Activated CD8-positive, alpha-beta T cell treated with anti-CD3 and anti-CD28 coated beads, Interleukin-2, amount 10 ng/mL, durations not matched to agents 7 days and 5 days (primary cell): ENCODE measurements at regions not wholly inside any gene's neighbourhood (a gene's known extent, or its start where the extent isn't known, plus 50 kb on each side); places are given as distances from the start of the nearest gene placed in this dataset.

Experiments
- ATAC-seq: fragments of 150-1000 bp; cut with Tn5 transposase; one replicate; pipeline ENCODE4 v1.10.0; 2021; ENCODE audit warnings: moderate library complexity
- CTCF ChIA-PET: fragments of 350-600 bp; sonication (Branson Sonifier 250); formaldehyde crosslinking; loops from one replicate; lab custom pipeline; 2021; ENCODE audit warnings: antibody characterized with exemption; lab: Charles Lee
- POLR2A ChIA-PET: fragments of 350-600 bp; sonication (Branson Sonifier 250); formaldehyde crosslinking; loops from one replicate; lab custom pipeline; 2021; ENCODE audit warnings: antibody characterized with exemption; lab: Charles Lee
- DNase-seq: peaks from one replicate; pipeline ENCODE4 v3.0.0-alpha.2; 2020
- H3K27ac Mint-ChIP-seq: one replicate; pipeline ENCODE4 v1.8.0; 2021; ENCODE audit warnings: mild to moderate bottlenecking, mixed read lengths
- H3K27me3 Mint-ChIP-seq: one replicate; pipeline ENCODE4 v1.8.0; 2021; ENCODE audit warnings: low read depth, mixed read lengths
- H3K36me3 Mint-ChIP-seq: one replicate; pipeline ENCODE4 v1.8.0; 2021; ENCODE audit warnings: low read depth, mixed read lengths
- H3K4me1 Mint-ChIP-seq: one replicate; pipeline ENCODE4 v1.8.0; 2021; ENCODE audit warnings: low read depth, mixed read lengths
- H3K4me3 Mint-ChIP-seq: one replicate; pipeline ENCODE4 v1.8.0; 2021; ENCODE audit warnings: mild to moderate bottlenecking, mixed read lengths
- H3K9me3 Mint-ChIP-seq: one replicate; pipeline ENCODE4 v1.8.0; 2022; ENCODE audit warnings: mixed read lengths; ENCODE audit not compliant: insufficient read depth

DNA sequence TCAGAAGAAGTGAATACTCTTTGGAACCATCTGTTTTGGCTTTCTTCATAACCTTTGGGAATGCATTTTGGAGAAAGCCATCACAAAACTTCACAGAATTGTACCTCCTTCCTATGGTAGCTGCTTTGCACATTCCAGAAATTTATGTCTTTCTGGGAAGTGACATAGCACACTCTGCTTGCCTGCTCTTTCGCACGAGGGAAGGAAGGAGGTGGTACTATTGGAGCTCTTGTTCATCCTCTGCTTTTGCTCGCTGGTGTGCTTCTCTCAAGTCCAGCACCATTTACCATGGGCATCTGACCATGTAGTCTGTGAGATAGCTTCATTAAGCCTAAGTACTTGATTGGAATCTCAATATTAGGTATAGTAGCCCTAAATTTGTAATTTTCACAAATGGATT, 473.3 kb upstream of the SLC35B3 start:
- POLR2A ChIA-PET, result no interaction called here
- ATAC-seq (no peak), DNase-seq (no peak)
- Mint-ChIP-seq H3K36me3 (no peaks in the 10 kb centered on the region), H3K9me3 (no peaks in the 10 kb centered on the region), H3K27me3 (no peaks in the 10 kb centered on the region), H3K27ac (no peak overlapping the region), H3K4me3 (no peak overlapping the region), H3K4me1 (no peaks in the 10 kb centered on the region)
- CTCF ChIA-PET, result no interaction called here

DNA sequence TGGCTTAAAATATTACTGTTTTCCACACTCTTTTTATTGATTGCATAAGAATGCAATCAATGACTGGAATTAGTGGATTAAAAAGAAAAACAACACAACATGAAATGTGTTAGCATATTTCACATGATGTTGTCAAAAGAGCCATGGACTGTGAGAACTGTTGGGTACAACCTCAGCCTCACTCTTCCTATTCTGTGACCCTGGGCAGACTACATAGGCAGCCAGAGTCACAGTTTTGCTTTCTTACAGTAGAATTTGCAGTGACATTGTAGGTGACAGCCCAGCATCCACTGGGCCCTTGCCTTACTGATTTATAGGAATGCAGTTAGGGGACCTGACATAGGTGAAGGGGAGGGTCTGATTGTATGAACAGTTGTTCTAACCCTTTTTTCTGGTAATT, 471.4 kb upstream of the SLC35B3 start:
- ATAC-seq, result no peak
- no peaks in the 10 kb centered on the region for H3K9me3 Mint-ChIP-seq
- no peak for DNase-seq
- H3K27me3 Mint-ChIP-seq, result no peaks in the 10 kb centered on the region
- H3K27ac Mint-ChIP-seq, result no peak overlapping the region
- no peak overlapping the region for H3K4me3 Mint-ChIP-seq
- no peaks in the 10 kb centered on the region for H3K4me1 Mint-ChIP-seq
- no peaks in the 10 kb centered on the region for H3K36me3 Mint-ChIP-seq
- ChIA-PET CTCF (no interaction called here), POLR2A (no interaction called here)

DNA sequence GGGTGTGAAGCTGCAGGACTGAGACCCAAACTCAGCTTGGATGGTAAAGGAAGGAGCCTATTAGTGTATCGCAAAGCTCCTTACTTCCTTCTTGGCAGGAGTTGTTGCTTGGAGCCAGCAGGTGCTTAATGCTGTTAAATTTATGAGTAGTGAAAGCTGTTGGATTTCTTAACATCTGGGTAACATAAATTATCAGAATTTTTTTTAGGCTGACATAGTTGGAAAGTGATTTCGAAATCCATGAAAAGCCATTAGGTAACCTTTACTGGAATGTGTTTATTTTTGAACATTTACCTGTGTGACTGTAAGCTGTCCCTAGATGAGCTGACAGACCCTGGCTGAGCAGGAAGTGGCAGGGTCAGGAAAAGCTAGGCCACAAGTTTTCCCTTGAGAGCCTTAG, 470.4 kb upstream of the SLC35B3 start:
- Mint-ChIP-seq H3K36me3 (no peaks in the 10 kb centered on the region), H3K4me1 (no peaks in the 10 kb centered on the region), H3K27me3 (no peaks in the 10 kb centered on the region), H3K9me3 (no peaks in the 10 kb centered on the region), H3K4me3 (no peak overlapping the region), H3K27ac (no peak overlapping the region)
- ChIA-PET POLR2A (interaction anchor here (0.6 kb wide), 1 partner anchor 30 kb away, joined by 3 read pairs; no protein-coding TSS in a partner anchor), CTCF (no interaction called here)
- DNase-seq (no peak), ATAC-seq (no peak)

DNA sequence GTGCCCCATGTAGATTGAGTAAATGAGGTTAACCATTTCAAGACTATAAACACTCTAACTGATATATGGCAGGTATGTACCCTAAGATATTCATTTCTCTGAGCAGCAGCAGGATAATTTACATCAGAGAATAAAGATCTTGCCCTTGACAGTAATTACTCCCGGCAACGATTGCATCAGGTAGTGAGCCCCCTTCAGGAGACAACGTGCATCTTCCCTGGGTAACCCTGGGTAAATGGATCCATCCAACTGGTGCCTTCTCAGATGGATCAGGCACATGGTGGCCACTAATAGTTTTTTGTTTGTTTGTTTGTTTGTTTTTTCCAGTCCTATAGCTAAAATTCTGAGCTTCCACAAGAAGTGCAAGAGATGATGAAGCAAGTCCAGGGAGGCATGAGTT, 469.4 kb upstream of the SLC35B3 start:
- ATAC-seq (no peak), DNase-seq (no peak)
- Mint-ChIP-seq H3K4me1 (no peaks in the 10 kb centered on the region), H3K4me3 (no peak overlapping the region), H3K27me3 (no peaks in the 10 kb centered on the region), H3K36me3 (no peaks in the 10 kb centered on the region), H3K27ac (no peak overlapping the region), H3K9me3 (no peaks in the 10 kb centered on the region)
- CTCF ChIA-PET, result no interaction called here
- POLR2A ChIA-PET, result no interaction called here

DNA sequence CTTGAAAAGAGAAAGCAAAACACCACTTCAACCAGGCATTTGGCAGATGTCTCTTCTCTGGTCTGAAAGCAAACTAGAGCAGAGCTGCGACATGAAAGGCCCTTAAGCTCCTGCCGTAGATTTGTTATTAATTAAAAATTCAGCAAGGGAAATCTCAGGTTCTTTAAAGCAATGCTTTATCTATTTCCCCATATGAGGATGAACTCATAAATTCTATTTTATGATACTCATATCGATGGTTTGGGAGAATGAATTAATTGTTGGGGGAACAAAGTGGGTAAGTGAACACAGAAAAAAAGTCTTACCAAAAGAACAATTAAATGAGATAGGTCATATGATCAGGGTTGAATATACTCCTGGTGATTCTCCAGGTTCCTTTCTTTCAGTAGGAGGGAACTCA, 464.7 kb upstream of the SLC35B3 start:
- Mint-ChIP-seq H3K9me3 (no peaks in the 10 kb centered on the region), H3K36me3 (no peaks in the 10 kb centered on the region), H3K4me3 (no peak overlapping the region), H3K27ac (no peak overlapping the region), H3K27me3 (no peaks in the 10 kb centered on the region), H3K4me1 (no peaks in the 10 kb centered on the region)
- DNase-seq (no peak), ATAC-seq (no peak)
- POLR2A ChIA-PET, result no interaction called here
- CTCF ChIA-PET, result no interaction called here

DNA sequence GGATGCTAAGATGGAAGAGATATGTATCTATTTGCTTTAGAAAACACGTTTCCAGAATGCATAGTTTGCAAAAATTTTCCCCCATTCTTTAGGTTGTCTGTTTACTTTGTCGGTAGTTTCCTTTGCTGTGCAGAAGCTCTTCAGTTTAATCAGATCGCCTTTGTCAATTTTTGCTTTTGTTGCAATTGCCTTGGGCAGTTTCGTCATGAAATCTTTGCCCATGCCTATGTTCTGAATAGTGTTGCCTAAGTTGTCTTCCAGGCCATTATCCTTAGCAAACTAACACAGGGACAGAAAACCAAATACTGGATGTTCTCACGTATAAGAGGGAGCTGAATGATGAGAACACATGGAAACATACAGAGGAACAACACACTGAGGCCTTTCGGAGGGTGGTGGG, 454.2 kb upstream of the SLC35B3 start:
- ATAC-seq (no peak), DNase-seq (no peak)
- POLR2A ChIA-PET, result no interaction called here
- H3K36me3 Mint-ChIP-seq, result no peaks in the 10 kb centered on the region
- CTCF ChIA-PET, result no interaction called here
- H3K4me1 Mint-ChIP-seq, result no peaks in the 10 kb centered on the region
- no peaks in the 10 kb centered on the region for H3K27me3 Mint-ChIP-seq
- H3K4me3 Mint-ChIP-seq, result no peak overlapping the region
- H3K9me3 Mint-ChIP-seq, result no peaks in the 10 kb centered on the region
- H3K27ac Mint-ChIP-seq, result no peak overlapping the region

DNA sequence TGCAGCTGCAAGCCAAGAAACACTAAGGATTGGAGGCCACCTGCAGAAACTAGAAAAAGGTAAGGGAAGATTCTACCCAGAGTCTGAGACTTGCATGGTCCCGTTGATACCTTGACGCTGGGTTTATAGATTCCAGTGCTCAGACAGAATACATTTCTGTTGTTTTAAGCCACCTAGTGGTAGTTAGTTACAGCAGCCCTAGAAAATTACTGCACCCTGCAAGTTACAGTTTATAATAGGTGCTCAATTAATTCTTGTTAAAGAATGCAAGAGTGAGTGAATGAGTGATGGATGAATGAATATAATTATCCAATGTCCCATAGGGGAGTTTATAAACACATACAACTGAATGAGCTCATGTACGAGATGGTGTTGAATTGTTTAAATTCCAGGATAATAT, 453.1 kb upstream of the SLC35B3 start:
- CTCF ChIA-PET, result no interaction called here

DNA sequence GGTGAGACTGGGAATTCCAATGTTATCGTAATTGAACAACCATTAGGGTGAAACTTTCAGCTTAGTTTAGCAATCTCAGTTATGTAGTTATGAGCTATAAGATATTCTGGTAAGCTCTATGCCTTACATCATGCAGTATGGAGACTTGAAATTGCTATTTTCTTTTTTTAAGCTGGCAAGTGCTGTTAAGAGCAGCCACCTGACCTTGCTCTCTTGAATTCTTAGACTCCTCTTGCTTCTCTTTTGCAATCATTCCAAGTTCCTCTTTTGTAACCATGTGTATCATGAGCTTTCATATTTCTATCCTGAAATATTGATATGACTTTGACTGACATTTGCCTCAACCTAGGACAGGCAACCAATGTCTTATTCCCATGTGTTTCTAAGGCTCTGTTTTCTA, 446.3 kb upstream of the SLC35B3 start:
- no peaks in the 10 kb centered on the region for H3K4me1 Mint-ChIP-seq
- POLR2A ChIA-PET, result no interaction called here
- ATAC-seq (no peak), DNase-seq (no peak)
- no peaks in the 10 kb centered on the region for H3K36me3 Mint-ChIP-seq
- H3K27me3 Mint-ChIP-seq, result no peaks in the 10 kb centered on the region
- CTCF ChIA-PET, result no interaction called here
- no peak overlapping the region for H3K27ac Mint-ChIP-seq
- H3K4me3 Mint-ChIP-seq, result no peak overlapping the region
- H3K9me3 Mint-ChIP-seq, result no peaks in the 10 kb centered on the region

More for the DNA sequence above, 453.1 kb upstream of the SLC35B3 start:
- no peaks in the 10 kb centered on the region for H3K27me3 Mint-ChIP-seq
- DNase-seq (no peak), ATAC-seq (no peak)
- no peaks in the 10 kb centered on the region for H3K4me1 Mint-ChIP-seq
- POLR2A ChIA-PET, result no interaction called here
- H3K9me3 Mint-ChIP-seq, result no peaks in the 10 kb centered on the region
- no peak overlapping the region for H3K27ac Mint-ChIP-seq
- H3K4me3 Mint-ChIP-seq, result no peak overlapping the region
- no peaks in the 10 kb centered on the region for H3K36me3 Mint-ChIP-seq

DNA sequence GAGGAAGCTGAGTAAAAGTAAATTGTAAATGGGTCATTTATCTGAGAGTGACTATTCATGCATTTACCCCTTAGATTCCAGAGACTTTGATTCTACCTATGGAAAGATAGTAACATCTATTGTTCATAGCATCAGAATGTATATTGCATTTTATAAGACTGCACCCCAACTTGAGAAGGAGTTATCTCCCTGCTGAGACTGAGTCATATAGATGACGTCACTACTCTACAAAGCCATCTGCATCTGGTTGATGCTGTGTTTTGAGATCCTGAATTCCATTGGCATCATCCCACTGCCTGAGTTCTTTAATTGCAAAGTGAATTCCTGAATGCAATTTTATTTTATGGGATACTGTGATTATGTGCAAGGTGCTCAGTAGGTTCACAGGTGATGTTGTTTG, 444.0 kb upstream of the SLC35B3 start:
- Mint-ChIP-seq H3K9me3 (no peaks in the 10 kb centered on the region), H3K36me3 (no peaks in the 10 kb centered on the region)

DNA sequence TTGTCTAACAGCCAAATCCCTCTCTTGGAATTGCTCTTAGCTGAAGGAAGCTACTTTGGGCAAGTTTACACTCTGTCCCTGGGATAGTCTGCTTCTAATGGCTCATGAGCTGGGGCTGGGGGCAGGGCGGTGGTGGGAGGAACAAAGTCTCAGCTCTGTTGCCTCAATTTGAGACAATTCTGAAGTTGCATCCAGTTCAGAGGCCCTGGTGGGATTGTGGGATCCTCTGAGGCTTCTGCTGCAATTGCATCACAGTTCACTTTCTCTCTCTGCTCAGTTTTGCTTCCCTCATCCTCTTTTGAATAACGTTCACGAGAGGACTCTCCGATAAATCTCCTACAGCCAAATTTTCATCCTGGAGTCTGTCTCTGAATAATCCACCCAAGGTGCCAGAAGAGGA, 440.6 kb upstream of the SLC35B3 start:
- CTCF ChIA-PET, result no interaction called here
- ATAC-seq, result no peak
- POLR2A ChIA-PET, result interaction anchor here (0.6 kb wide), 1 partner anchor 30 kb away, joined by 3 read pairs; no protein-coding TSS in a partner anchor
- H3K9me3 Mint-ChIP-seq, result no peaks in the 10 kb centered on the region
- no peak overlapping the region for H3K27ac Mint-ChIP-seq
- no peak for DNase-seq
- no peak overlapping the region for H3K4me3 Mint-ChIP-seq
- no peaks in the 10 kb centered on the region for H3K4me1 Mint-ChIP-seq
- H3K36me3 Mint-ChIP-seq, result no peaks in the 10 kb centered on the region
- no peaks in the 10 kb centered on the region for H3K27me3 Mint-ChIP-seq

More for the DNA sequence above, 444.0 kb upstream of the SLC35B3 start:
- no peak overlapping the region for H3K4me3 Mint-ChIP-seq
- DNase-seq (no peak), ATAC-seq (no peak)
- CTCF ChIA-PET, result no interaction called here
- no peaks in the 10 kb centered on the region for H3K27me3 Mint-ChIP-seq
- POLR2A ChIA-PET, result no interaction called here
- no peak overlapping the region for H3K27ac Mint-ChIP-seq
- no peaks in the 10 kb centered on the region for H3K4me1 Mint-ChIP-seq

DNA sequence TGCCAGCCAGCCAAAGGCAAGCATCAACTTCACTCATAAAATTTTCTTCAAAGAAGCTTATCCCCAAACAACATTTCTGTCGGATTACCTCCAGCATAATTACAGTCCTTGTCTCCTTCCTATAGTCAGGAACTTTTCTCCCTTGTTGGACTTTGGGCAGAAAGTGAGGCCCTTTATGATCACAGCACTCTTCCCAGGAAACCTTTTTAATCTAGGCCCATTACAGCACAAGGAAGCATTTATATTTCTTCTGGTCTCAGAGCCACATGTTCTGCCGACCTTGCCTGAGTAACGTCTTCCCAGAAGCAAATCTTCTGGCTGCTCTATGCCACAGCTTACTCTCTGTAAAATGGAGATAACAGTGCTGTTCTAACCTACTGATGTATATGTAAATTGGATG, 437.2 kb upstream of the SLC35B3 start:
- Mint-ChIP-seq H3K4me1 (no peaks in the 10 kb centered on the region), H3K36me3 (no peaks in the 10 kb centered on the region), H3K4me3 (no peak overlapping the region), H3K27ac (no peak overlapping the region), H3K27me3 (no peaks in the 10 kb centered on the region), H3K9me3 (no peaks in the 10 kb centered on the region)
- DNase-seq (no peak), ATAC-seq (no peak)
- ChIA-PET POLR2A (no interaction called here), CTCF (no interaction called here)

DNA sequence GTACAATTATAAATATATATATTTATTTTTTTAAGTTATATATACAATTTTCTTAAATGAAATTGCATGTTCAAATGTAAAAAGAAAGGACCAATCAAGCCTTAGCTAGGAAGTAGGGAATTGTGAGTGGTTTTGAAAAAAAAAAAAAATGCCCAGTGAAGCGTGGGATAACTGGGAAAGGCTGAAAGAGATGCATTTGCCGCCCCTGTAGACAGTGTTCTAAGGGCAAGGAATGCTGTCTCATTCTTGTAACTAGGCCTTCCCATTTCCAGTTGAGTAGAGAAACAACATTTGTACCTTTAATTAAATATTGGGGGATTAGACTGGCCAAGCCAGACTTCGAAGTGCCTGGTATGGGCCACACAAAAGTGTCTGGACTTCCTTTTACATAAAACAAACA, 430.1 kb upstream of the SLC35B3 start:
- DNase-seq (no peak), ATAC-seq (no peak)
- no peak overlapping the region for H3K4me3 Mint-ChIP-seq
- no peaks in the 10 kb centered on the region for H3K36me3 Mint-ChIP-seq
- ChIA-PET POLR2A (no interaction called here), CTCF (no interaction called here)
- H3K4me1 Mint-ChIP-seq, result no peaks in the 10 kb centered on the region
- H3K9me3 Mint-ChIP-seq, result no peaks in the 10 kb centered on the region
- H3K27me3 Mint-ChIP-seq, result no peaks in the 10 kb centered on the region
- no peak overlapping the region for H3K27ac Mint-ChIP-seq

DNA sequence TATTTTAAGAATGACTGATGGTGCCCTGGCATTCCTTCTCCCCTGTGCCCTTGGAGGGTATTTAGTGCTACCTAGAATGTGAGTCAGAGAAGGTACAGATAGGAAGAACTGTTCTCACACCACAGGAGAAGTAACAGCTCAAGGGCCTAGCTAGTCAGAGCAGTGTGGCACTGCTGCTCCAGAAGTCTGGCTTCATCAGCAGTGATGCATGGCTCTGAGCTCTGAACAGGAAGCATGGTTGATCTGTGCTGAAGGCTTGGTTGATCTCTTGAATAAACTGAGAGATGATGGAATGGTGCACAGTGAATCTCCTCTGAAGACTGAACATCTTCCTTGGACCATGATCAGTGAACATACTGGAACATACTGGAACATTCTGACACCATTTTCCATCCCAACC, 425.3 kb upstream of the SLC35B3 start:
- Mint-ChIP-seq H3K9me3 (no peaks in the 10 kb centered on the region), H3K27me3 (no peaks in the 10 kb centered on the region), H3K4me3 (no peak overlapping the region), H3K4me1 (no peaks in the 10 kb centered on the region), H3K27ac (no peak overlapping the region), H3K36me3 (no peaks in the 10 kb centered on the region)
- DNase-seq, result no peak
- ChIA-PET POLR2A (no interaction called here), CTCF (no interaction called here)
- no peak for ATAC-seq
